Stimulated activated CD8-positive, alpha-beta memory T cell treated with anti-CD3 and anti-CD28 coated beads, Interleukin-7, amount 100 ng/mL, for 4 hours (primary cell): ENCODE measurements at regions not wholly inside any gene's neighbourhood (a gene's known extent, or its start where the extent isn't known, plus 50 kb on each side); places are given as distances from the start of the nearest gene placed in this dataset.
"Not testable (repeated sequence)": the region's sequence is repeated elsewhere in the genome, so short reads cannot be mapped to it uniquely, and the experiment has no call there.

Experiments
- DNase-seq, 2 donors: peaks; one replicate each; pipeline ENCODE4 v3.0.0-alpha.2; 2020; ENCODE audit warnings: low read depth in 2 of 2

DNA sequence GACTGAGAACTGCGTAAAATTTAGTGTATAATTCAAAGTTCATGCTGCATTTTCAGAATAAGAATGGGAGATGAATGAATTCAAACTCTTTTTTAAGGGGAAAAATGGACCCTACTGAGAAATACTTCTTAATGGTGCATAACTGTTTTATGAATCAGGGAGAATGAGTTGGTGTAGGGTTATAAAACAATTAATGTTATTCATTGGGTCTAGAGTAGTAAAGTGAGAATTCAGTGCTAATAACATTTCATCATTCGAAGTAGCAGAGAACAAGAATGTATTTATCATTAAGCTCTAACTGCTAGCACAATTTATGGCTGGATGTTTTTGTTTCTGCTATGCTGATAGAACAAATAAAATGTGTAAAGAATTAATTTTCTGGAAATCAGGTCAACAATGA is 310.2 kb downstream of the SLITRK5 start:
- DNase-seq: no peak

DNA sequence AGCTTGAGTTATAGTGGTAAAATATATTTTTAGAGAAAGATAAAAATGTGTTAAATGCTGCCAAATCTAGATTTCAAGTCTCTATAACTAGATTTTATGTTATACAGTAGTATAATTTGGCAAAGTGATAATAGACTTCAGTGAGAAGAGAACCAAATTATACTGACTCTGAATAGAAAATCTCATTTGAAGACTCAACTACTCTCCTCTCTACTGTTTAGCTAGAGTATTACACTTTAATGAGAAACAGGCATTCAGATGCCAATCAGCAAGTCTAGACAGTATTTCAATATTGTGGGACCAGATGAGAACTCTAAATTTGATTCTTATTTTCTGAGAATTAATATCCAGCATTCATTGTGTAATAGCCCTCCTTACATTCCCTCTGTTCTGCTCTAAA is 311.2 kb downstream of the SLITRK5 start:
- no peak for DNase-seq

DNA sequence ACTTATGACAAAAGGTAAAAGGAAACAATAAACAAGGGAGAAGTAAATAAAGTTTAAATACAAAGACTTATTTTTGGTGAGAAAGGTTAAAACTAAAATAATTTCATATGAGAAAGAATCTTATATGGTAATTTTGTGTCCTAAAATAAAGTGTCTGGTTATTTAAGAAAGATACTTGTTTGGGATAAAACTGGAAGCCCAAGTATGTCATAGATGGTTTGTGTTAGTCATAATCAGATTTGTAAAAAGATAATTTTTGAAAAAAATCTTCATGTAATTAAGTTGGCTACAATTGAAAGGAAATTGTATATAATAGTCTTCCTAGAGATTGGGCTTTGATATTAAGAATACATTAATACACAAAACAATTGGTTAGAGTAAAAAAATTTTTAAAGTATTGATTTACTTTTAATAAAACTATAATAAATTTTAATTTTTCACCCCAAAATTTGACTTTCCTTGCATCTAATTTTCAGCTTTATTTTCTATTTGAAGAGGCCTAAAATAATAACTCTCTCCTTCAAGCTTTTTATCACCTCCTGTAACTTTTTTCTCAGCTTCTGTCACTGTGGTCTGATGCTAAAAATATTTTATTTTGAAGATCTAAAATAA is 315.6 kb downstream of the SLITRK5 start:
- DNase-seq: no peak

DNA sequence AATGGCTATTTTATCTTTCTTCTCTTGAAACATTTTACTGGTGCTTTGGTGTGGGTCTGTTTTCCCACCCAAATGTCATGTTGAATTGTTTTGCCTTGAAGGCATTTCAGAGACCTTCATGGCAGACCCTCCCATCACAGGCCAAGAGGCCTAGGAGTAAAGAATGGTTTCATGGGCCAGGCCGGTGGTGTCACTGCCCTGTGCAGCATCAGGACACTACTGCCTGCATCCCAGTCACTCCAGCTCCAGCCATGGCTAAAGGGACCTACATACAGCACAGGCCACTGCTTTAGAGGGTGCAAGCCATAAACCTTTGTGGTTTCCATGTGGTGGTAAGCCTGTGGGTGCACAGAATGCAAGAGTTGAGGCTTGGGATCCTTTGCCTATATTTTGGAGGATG is 326.9 kb downstream of the SLITRK5 start:
- no peak for DNase-seq

DNA sequence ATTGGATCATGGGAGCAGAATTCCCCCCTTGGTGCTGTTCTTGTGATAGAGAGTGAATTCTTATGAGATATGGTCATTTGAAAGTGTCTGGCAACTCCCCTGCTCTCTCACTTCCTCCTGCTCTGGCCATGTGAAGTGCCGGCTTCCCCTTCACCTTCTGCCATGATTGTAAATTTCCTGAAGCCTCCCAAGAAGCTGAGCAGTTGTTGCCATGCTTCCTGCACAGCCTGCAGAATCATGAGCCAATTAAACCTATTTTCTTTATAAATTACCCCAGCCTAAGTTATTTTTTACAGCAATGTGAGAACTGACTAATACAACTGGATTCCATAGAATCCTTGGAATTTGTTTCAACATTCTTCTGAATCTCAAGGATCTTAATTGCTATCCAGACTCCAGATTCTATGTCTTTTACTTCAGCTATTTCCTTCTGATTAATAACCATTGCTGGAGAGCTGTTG is 328.1 kb downstream of the SLITRK5 start:
- no peak for DNase-seq

DNA sequence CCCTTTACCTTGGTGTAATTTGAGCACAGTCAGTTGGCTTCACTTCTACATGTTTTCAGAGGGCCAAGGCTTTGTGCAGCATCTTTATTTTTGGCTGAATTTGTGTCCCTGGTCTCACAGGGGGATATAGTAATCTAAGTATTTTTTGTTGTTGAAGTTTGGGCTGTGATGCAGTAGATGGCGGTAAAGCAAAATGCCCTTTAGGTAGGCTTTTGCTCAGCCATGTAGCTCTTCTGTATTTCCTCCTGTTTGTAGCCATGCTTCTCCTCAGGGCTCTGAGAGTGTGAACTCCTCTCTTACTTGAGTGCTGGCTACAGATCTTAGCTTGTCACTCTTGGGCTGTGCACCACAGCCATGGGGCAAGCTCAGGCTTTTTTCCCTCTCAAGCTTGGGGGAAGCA is 328.6 kb downstream of the SLITRK5 start:
- no peak for DNase-seq

DNA sequence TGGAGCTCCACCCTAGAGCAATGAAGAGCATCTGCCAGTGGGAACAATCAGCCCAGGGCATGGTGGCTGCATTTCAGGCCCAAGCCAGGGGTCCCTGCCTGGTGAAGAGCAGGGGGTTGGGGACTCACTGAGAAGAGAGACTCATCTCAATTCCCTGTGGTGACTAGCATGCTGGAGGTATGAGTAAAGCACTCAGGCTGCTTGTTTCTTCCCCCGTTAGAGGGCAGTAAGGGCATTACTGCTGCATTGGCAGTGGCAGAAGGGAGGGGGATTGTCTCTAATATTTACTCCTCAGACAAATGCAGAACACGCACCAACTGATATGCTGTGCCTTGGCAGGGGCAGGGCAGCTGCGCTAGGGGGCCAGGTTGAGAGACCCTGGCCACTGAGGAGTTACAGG is 329.1 kb downstream of the SLITRK5 start:
- DNase-seq: no peak

DNA sequence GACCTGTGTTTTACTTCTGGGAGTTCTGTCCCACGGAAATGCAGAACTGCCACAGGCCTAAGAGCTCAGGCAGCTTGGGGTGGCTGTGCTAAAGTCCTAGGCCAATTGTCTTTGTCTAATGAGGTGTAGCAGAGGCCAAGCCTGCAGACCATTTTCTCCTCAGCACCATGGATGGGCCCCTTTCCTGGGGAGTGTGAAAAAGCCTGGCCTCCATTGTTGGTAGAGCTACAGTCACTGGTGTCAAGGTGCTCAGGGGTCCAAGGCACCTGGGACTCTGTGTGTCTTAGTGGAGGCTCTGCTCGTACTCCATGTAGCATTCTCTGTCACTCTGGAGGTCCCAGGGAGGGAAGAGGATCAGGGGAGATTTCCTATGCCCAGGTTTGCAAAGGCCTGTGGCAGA is 329.6 kb downstream of the SLITRK5 start:
- no peak for DNase-seq

DNA sequence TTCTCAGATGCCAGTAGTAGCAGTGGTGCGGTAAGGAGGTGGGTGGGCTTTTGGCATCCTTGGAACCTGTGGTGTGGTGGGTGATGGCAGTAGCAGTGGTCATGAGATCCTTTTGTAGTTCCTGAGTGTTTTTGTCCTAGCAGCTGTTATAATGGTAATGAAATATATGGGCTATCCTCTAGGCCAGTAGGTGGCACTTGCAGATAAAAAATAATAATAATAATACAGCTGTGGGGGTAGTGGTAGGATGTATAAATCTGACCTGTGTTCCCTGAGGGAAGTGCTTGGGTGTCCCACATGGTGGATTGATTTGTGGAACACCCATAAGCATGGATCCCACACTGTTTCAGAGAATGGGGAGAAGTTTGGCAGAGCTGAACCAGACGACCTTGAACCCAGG is 334.0 kb downstream of the SLITRK5 start:
- no peak for DNase-seq

DNA sequence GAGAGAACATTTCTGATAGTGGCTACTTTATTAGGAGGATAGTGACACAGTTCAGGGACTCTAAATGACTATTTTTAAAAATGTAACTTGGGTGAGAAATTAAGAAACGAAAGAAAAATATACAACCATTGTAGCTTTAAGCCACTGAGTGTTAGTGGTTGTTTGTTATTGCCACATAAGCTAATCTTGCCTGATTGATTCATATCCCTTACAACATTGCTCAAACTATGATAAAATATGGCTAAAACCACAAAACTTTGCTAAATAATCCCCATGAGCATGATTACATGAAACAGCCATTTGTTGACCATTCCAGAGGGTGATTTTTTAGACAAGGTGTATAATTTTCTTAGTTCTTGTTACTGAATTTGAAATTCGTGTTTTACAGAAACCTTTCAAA is 343.4 kb downstream of the SLITRK5 start:
- no peak for DNase-seq

DNA sequence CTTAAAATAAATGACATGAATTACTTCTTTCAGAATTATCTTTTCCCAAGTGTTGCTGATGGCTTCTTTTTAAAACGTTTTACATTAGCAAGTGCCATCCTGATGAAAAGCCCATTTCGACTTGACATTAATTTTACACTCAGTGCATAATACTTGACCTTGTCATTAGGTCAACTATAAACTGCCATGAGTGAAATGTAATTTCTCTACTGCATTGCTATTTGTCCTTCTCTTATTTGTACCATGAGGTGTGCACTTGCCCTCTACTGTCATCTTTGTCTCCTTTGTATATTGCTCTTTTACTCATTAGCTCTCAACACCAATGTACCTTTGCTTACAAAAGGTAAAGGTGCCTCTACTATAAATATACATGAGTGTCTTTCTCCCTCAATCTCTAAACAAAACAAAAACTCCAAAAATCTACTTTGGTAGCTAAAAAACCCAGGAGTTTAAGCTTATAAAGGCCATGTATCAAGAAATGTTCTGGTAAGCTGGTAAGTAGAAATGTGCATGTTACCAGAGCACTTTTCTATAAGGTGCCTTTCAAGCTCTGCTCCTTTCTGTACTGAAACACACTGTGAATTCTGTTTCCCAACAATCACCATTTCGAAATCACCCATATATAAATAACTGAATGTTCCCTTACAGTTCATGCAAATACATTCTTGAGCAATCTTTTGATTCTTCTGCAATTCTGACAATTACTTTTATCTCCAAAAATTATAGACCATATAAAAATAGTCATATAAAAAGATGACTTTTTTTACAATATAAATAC is 351.4 kb downstream of the SLITRK5 start:
- DNase-seq: no peak

DNA sequence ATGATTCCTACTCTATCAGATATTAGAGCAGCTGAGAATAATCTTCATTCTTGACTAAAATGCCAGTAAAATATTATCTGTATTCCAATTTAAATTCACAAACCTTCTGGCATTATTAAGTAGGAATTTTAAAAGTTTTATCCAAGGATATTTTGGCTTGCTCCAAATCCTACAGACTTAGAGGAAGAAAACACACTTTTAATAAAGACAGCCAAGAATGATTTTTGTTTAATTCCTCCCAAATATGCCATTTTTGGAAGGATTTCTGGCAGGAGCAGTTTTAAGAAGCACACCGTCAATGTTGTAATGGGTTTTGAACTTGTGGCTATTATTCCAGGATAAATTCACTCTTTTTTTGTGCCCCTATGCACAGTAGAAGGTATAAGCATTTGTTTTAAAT is 355.1 kb downstream of the SLITRK5 start:
- DNase-seq: no peak

DNA sequence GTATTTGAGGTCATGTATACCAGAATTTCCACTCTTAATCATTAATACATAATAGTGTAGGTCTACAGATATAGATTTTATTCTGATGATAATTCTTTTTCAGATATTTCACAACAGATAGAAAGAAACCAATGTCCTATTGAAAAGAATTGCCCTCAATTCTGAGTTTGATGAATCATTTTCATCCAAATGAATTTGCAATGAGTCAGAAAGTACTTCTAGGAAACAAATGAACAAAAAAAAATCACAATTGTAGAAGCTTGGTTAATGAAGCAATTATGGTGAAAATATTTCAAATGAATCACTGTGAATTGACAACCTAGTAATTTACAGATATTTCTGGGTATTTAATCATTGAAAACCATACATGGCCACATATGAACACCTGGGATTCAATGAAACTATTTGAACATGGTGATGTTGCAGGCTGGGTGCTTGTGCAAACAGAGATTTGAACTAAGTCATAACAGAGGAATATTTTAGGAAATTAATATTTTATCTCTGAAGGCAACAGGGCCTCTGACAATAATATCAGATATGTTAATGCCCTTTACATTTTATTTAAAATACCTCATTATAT is 360.9 kb downstream of the SLITRK5 start:
- DNase-seq: no peak

DNA sequence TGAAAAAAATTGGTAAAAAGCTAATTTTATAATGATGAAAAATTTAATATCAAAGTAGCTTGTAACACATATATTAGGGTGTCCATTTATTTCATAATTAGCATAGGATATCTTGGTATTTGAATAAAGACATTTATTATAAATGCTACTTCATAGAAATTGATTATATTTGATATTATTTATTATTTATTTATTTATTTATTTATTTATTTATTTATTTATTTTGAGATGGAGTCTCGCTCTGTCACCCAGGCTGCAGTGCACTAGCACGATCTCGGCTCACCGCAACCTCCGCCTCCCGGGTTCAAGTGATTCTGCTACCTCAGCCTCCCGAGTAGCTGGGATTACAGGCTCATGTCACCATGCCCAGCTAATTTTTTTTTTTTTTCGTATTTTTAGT is 365.0 kb downstream of the SLITRK5 start:
- not testable (repeated sequence) for DNase-seq

DNA sequence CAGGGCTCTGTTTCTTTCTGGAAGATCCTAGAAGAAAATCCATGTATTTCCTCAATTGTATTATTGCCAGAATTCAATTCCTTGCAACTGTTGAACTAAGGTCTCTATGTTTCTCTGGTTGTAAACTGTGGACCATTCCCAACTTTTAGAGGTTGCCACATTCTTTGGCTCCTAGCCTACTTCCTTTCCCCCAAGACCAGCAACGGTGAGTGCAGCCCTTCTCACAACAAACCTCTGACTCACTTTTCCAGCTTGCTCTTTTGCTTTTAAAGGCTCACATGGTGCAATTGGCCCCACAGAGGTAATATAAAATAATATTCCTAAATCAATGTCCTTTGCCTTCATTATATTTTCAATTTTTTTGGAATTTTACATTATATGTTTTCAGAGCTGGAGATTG is 371.3 kb downstream of the SLITRK5 start:
- DNase-seq: no peak

DNA sequence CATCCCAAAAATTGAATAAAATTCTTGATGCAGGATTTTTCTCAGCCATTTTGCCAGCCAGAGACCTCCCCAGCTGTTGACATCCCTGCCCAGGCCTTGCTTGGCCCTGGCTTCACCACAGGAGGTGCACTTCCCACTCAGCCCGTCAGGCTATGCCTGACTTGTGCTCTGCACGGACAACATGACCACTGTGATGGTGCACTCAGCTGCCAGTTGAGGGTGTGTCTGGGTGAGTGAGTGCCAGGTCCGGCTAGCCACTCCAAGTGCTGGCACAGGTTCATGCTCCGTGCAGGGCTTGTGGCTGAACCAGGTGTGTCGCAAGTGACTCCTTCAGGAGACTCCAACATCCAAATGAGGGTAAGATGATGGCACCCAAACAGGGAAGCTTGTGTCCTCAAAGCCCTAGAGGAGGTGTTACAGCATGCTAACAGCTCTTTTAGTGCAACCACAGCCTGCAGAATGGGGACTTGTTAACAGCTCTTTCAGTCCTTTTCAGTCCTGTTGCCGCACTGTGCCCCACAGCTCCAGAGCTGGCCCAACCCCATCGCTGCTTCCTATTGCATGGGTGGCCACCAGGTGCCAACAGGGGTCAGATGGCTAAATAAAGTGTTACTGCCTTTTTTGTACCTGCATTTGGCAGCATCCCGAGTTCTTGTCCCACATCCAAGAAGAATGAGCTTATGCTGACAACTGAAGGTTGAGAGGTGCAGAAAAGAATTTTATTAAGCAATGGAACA is 380.7 kb downstream of the SLITRK5 start:
- DNase-seq: no peak

DNA sequence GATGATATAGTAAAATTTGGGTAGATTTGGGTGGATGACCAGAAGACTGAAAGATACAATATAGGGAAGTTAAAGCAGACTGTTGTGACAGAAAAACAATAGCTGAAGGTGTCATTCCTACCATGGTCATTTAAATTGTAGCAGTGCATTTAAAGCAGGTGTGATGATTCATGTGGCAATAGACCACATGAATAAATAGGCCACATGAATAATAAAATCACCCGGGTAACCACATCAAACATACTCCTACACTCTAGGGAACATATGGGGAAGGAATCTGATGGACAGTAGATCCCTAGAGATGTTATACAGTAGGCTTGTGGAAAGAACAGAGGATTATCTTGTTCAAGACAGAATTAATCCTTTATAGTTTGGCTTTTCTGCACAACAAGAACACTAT is 392.6 kb downstream of the SLITRK5 start:
- DNase-seq: no peak

DNA sequence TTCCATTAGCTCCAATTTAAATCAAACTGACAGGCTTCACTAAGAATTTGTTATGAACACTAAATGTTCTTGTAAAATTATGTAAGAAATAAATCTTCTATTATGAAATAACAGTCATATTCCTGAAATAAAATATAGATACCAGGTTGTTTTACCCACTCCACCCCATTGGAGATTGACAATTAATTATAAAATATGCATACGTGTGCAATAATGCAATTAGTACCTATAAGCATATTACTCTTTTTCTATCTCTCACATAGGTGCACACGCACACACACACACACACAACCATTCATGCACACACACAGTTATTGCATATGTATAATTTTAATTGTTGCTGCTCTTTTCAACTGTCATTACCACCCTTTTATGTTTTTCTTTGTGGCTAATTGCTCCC is 395.7 kb downstream of the SLITRK5 start:
- no peak for DNase-seq

DNA sequence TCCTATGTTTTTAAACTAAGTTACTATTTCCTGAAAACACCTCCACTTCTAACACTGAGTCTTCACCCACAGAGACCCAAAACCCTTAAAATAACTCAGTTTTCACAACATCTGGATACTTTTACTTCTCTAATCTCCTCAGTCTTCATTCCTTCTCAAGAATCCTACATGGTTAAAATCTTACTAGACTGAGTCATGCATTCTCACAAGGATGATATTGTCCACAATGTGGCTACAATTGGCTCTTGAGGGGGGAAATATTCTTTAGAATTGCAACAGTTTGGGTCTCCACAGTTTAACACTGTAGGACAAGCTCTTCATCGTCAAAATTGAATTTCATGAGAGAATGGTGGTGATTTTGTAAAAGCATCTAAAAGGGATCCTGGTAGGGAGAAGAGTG is 397.1 kb downstream of the SLITRK5 start:
- DNase-seq: no peak

DNA sequence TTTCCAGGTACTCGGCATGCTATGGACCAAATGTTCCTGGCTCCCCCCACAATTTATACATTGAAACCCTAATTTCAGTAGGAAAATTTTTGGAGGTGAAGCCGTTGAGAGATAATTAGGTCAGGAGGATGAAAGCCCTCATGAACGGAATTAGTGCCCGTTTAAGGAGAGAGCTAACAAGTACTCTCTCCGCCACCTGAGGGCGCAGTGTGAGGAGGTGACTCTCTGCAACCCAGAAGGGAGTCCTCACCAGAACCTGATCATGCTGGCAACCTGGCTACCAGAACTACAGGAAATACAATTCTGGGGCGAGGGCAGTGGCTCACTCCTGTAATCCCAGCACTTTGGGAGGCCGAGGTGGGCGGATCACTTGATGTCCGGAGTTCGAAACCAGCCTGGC is 397.8 kb downstream of the SLITRK5 start:
- DNase-seq: no peak

DNA sequence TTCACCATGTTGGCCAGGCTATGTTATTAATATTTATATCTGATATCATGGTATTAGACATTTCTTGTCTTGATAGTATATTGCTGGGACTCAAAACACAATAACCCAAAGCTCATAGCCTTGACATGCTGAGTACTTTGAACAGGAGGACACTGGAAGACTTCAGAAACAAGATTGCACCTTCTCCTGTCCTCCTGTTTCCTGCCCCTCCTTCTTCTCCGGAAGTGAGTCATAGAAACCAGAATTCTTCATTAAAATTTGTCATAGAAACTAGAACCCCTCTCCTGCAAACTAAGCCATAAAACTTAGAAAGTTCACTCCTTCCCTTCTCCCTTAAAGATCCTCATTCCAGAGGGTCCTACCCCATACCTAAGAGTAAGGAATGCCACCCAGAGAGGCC is 400.2 kb downstream of the SLITRK5 start:
- DNase-seq: no peak

DNA sequence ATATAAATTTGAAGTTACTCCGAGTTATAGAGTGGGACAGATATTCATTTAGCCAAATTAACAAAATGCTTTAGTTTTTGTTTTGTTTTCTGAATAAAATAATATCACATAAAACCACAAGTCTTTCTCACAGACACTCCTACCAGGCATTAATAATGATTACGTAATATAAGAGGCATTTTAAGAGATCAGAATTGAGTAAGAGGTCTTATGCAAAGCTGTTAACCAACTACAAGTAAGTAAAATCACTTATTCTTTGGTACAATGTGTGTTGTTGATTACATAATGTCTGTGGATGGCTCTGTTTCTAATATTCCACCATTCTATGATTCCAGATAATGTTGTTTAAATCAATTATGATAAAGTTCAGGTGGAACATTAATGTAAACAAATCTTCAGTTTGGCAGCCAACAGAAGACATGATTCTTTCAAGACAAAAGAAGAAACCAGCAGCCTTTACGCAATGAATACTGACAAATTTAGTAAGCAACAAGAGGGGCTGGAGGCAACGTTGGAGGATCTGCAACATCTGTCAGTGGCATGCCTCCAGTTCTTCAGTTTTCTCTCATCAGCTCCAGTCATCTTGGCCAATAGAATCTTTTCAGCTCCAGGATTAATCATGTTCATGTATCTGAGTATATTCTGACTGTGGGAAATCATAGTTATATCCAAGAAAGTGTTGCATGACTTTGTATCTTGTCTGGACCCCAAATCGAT is 403.8 kb downstream of the SLITRK5 start:
- DNase-seq: no peak
